Naive thymus-derived CD8-positive, alpha-beta T cell (primary cell): ENCODE measurements at regions not wholly inside any gene's neighbourhood (a gene's known extent, or its start where the extent isn't known, plus 50 kb on each side); places are given as distances from the start of the nearest gene placed in this dataset.

Experiments used
- ATAC-seq, 2 donors: fragments of 150-1000 bp; cut with Tn5 transposase in 1 of 2; sonication (Bioruptor Pico), chemical (Tn5 transposase) in 1 of 2; 1 replicate in 1 of 2; 2 replicates in 1 of 2; pipeline ENCODE4 v1.10.0; 2021; ENCODE audit warnings: mild to moderate bottlenecking in 2 of 2, moderate library complexity in 2 of 2
- POLR2A ChIA-PET: fragments of 350-600 bp; sonication (Branson Sonifier 250); formaldehyde crosslinking; loops from one replicate; lab custom pipeline; 2021; ENCODE audit warnings: antibody characterized with exemption; lab: Charles Lee
- DNase-seq, 10 donors: peaks; one replicate each; pipeline versions ENCODE4 v3.0.0 to v3.0.0-alpha.2; 2020 to 2022
- H3K27ac Mint-ChIP-seq, 10 donors: one replicate each; pipeline ENCODE4 v1.8.0; 2020 to 2022; ENCODE audit warnings: mild to moderate bottlenecking in 10 of 10, mixed read lengths in 10 of 10, moderate library complexity in 4 of 10, inconsistent platforms in 1 of 10
- H3K27me3 Mint-ChIP-seq, 5 donors: one replicate each; pipeline ENCODE4 v1.8.0; 2021 to 2022; ENCODE audit warnings: mixed read lengths in 5 of 5
- H3K36me3 Mint-ChIP-seq, 3 donors: one replicate each; pipeline ENCODE4 v1.8.0; 2020 to 2022; ENCODE audit warnings: mixed read lengths in 3 of 3, mild to moderate bottlenecking in 2 of 3, inconsistent platforms in 1 of 3
- H3K4me1 Mint-ChIP-seq, 4 donors: one replicate each; pipeline ENCODE4 v1.8.0; 2021 to 2022; ENCODE audit warnings: mixed read lengths in 4 of 4
- H3K4me3 Mint-ChIP-seq, 10 donors: one replicate each; pipeline ENCODE4 v1.8.0; 2020 to 2022; ENCODE audit warnings: mild to moderate bottlenecking in 10 of 10, mixed read lengths in 10 of 10, moderate library complexity in 6 of 10, inconsistent platforms in 1 of 10
- H3K9me3 Mint-ChIP-seq, 9 donors: one replicate each; pipeline ENCODE4 v1.8.0; 2020 to 2022; ENCODE audit warnings: mixed read lengths in 9 of 9, mild to moderate bottlenecking in 3 of 9, inconsistent platforms in 1 of 9, moderate library complexity in 1 of 9

GRCh38 chr12:63036216-63036973, 101.4 kb upstream of the PPM1H start:
- Mint-ChIP-seq H3K4me3 (no peak overlapping the region), H3K27ac (no peak overlapping the region), H3K36me3 (no peaks in the 10 kb centered on the region), H3K27me3 (peaks cover 0 to 4% (median 0%) of the 10 kb centered on the region in 5 donors), H3K4me1 (no peaks in the 10 kb centered on the region), H3K9me3 (peaks cover 0 to 4% (median 0%) of the 10 kb centered on the region in 9 donors)
- no peak for DNase-seq
- POLR2A ChIA-PET: no interaction called here
- no peak for ATAC-seq

GRCh38 chr12:63034601-63035000, 99.7 kb upstream of the PPM1H start:
- Mint-ChIP-seq H3K4me3 (no peak overlapping the region), H3K27me3 (peaks cover 0 to 4% (median 0%) of the 10 kb centered on the region in 5 donors), H3K27ac (no peak overlapping the region), H3K36me3 (no peaks in the 10 kb centered on the region), H3K4me1 (no peaks in the 10 kb centered on the region), H3K9me3 (peaks cover 0 to 8% (median 0%) of the 10 kb centered on the region in 9 donors)
- ATAC-seq (no peak), DNase-seq (no peak)
- POLR2A ChIA-PET: no interaction called here

DNA sequence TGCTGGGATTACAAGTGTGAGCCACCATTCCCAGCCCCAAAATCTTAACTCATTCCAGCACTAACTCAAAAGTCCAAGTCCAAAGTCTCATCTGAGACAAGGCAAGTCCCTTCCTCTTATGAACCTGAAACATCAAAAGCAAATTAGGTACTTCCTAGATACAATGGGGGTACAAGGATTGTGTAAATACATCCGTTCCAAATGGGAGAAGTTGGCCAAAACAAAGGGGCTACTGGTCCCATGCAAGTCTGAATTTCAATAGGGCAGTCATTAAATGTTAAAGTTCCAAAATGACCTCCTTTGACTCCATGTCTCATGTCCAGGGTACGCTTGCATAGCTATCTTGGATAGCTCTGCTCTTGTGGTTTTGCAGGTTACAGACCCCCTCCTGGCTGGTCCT, 94.7 kb upstream of the PPM1H start:
- ATAC-seq (no peak), DNase-seq (no peak)
- Mint-ChIP-seq H3K27ac (no peak overlapping the region), H3K4me1 (no peaks in the 10 kb centered on the region), H3K9me3 (peaks cover 0 to 11% (median 0%) of the 10 kb centered on the region in 9 donors), H3K27me3 (peaks cover 0 to 5% (median 0%) of the 10 kb centered on the region in 5 donors), H3K4me3 (no peak overlapping the region), H3K36me3 (no peaks in the 10 kb centered on the region)
- POLR2A ChIA-PET: no interaction called here

DNA sequence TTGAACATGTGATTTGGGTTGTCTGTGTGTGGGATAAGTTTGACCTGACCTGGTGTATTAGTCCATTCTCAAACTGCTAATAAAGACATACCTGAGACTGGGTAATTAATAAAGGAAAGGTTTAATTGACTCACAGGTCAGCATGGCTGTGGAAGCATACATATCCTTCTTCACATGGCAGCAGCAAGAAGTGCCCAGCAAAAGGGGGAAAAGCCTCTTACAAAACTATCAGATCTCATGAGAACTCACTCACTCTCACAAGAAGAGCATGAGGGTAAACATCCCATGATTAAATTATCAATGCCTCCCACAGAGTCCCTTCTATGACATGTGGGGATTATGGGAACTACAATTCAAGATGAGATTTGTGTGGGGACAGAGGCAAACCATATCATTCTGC, 94.0 kb upstream of the PPM1H start:
- H3K36me3 Mint-ChIP-seq: no peaks in the 10 kb centered on the region
- no peak for DNase-seq
- H3K27ac Mint-ChIP-seq: no peak overlapping the region
- ATAC-seq: no peak
- no peak overlapping the region for H3K4me3 Mint-ChIP-seq
- POLR2A ChIA-PET: no interaction called here
- H3K4me1 Mint-ChIP-seq: no peaks in the 10 kb centered on the region
- H3K27me3 Mint-ChIP-seq: peaks cover 0 to 7% (median 0%) of the 10 kb centered on the region in 5 donors
- peaks cover 0 to 11% (median 0%) of the 10 kb centered on the region in 9 donors for H3K9me3 Mint-ChIP-seq

GRCh38 chr12:63025116-63025515, 90.2 kb upstream of the PPM1H start:
- no peaks in the 10 kb centered on the region for H3K4me1 Mint-ChIP-seq
- POLR2A ChIA-PET: no interaction called here
- H3K4me3 Mint-ChIP-seq: no peak overlapping the region
- no peak overlapping the region for H3K27ac Mint-ChIP-seq
- H3K36me3 Mint-ChIP-seq: no peaks in the 10 kb centered on the region
- H3K27me3 Mint-ChIP-seq: peaks cover 0 to 12% (median 2%) of the 10 kb centered on the region in 5 donors
- ATAC-seq: no peak
- H3K9me3 Mint-ChIP-seq: peaks cover 0 to 6% (median 0%) of the 10 kb centered on the region in 9 donors
- no peak for DNase-seq

DNA sequence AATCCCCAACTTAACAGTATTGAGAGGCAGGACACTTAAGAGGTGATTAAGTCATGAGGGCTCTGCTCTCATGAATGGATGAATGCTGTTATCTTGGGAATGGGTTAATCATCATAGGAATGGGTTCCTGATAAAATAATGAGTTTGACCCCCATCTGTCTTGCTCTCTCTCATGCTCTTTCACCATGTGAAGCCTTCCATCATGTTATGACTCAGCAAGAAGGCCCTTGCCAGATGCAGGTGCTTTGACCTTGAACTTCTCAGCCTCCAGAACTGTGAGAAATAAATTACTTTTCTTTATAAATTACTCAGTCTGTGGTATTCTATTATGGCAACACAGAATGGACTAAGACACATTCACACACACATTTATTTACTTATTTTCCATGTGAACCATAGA, 89.0 kb upstream of the PPM1H start:
- H3K9me3 Mint-ChIP-seq: peaks cover 0 to 2% (median 0%) of the 10 kb centered on the region in 9 donors
- H3K36me3 Mint-ChIP-seq: no peaks in the 10 kb centered on the region
- POLR2A ChIA-PET: no interaction called here
- H3K27me3 Mint-ChIP-seq: peaks cover 0 to 18% (median 2%) of the 10 kb centered on the region in 5 donors
- no peak overlapping the region for H3K4me3 Mint-ChIP-seq
- no peak for ATAC-seq
- no peak overlapping the region for H3K27ac Mint-ChIP-seq
- no peak for DNase-seq
- no peaks in the 10 kb centered on the region for H3K4me1 Mint-ChIP-seq

- POLR2A ChIA-PET: no interaction called here
- ATAC-seq: no peak
These were observed 86.2 kb upstream of the PPM1H start for GRCh38 chr12:63021116-63021515.

DNA sequence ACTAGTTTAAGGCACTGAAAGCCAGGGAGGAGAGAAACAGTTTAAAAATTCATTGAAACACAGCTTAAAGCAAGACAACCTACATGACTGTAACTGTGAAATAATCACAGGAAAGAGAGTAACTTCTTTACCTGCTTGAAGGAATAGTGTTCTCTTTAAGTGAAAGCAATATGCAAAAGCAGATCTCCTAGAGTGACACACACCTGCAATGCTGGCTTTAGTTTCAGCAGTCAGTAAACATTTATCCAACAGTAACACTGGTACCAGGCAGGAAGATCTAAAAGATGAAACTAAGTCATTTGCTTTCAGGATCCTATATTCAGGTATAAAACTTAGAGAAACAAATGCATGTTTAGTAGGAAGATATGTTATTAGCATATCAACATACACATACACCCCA, 85.3 kb upstream of the PPM1H start:
- Mint-ChIP-seq H3K4me1 (no peaks in the 10 kb centered on the region), H3K27me3 (peaks cover 0 to 18% (median 2%) of the 10 kb centered on the region in 5 donors), H3K9me3 (peaks cover 0 to 2% (median 0%) of the 10 kb centered on the region in 9 donors), H3K36me3 (no peaks in the 10 kb centered on the region), H3K4me3 (no peak overlapping the region), H3K27ac (no peak overlapping the region)
- ATAC-seq (no peak), DNase-seq (no peak)
- POLR2A ChIA-PET: no interaction called here

More at GRCh38 chr12:63021116-63021515, 86.2 kb upstream of the PPM1H start:
- peaks cover 0 to 18% (median 2%) of the 10 kb centered on the region in 5 donors for H3K27me3 Mint-ChIP-seq
- H3K4me3 Mint-ChIP-seq: no peak overlapping the region
- H3K4me1 Mint-ChIP-seq: no peaks in the 10 kb centered on the region
- no peak for DNase-seq
- H3K36me3 Mint-ChIP-seq: no peaks in the 10 kb centered on the region
- H3K9me3 Mint-ChIP-seq: peaks cover 0 to 2% (median 0%) of the 10 kb centered on the region in 9 donors
- no peak overlapping the region for H3K27ac Mint-ChIP-seq

DNA sequence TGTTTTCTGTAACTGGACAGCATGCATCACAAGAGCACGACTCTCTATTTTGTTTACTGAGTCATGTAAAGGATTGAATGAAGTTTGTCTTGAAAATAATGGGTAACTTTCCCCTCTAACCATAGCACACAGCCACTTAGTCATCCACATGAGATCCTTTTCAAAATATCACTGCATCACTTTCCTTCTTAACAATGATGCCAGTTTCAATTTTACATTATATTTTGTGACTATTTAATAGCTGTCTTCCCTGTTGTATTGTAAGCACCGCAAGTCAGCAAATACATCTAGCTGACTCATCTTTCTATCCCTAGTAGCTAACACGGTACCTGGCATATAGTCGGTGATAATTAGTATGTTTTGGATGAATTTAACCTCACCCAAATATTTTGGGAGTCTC, 83.3 kb upstream of the PPM1H start:
- H3K9me3 Mint-ChIP-seq: no peaks in the 10 kb centered on the region
- no peak overlapping the region for H3K4me3 Mint-ChIP-seq
- H3K27ac Mint-ChIP-seq: no peak overlapping the region
- peaks cover 0 to 18% (median 2%) of the 10 kb centered on the region in 5 donors for H3K27me3 Mint-ChIP-seq
- no peaks in the 10 kb centered on the region for H3K4me1 Mint-ChIP-seq
- no peaks in the 10 kb centered on the region for H3K36me3 Mint-ChIP-seq
- no peak for ATAC-seq
- POLR2A ChIA-PET: no interaction called here
- no peak for DNase-seq

DNA sequence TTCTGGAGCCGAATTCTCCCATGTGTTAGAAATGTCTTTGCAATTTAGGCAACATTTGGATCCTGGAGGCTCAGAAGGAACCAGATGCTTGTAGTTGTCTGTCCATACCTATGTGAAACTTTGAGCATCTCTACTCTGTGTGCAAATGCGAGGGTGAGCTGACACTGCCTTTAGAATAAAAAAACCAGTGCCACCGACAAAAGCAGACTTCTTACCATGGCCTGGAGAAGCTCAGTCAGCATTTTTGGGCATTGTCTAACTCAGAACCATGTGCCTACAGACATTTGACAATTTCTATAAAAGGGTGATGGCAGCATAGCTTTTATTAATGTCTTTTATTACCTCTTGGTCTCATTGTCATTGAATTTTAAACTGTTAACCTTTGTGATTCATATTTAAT, 78.4 kb upstream of the PPM1H start:
- no peak overlapping the region for H3K4me3 Mint-ChIP-seq
- H3K27ac Mint-ChIP-seq: no peak overlapping the region
- ATAC-seq (no peak), DNase-seq (no peak)
- no peaks in the 10 kb centered on the region for H3K36me3 Mint-ChIP-seq
- H3K4me1 Mint-ChIP-seq: no peaks in the 10 kb centered on the region
- POLR2A ChIA-PET: no interaction called here
- H3K27me3 Mint-ChIP-seq: peaks cover 0 to 9% (median 1%) of the 10 kb centered on the region in 5 donors
- no peaks in the 10 kb centered on the region for H3K9me3 Mint-ChIP-seq

- no peak overlapping the region for H3K27ac Mint-ChIP-seq
- H3K4me3 Mint-ChIP-seq: no peak overlapping the region
- no peaks in the 10 kb centered on the region for H3K9me3 Mint-ChIP-seq
- POLR2A ChIA-PET: no interaction called here
- H3K4me1 Mint-ChIP-seq: no peaks in the 10 kb centered on the region
- DNase-seq (no peak), ATAC-seq (no peak)
- H3K27me3 Mint-ChIP-seq: peaks cover 0 to 6% (median 1%) of the 10 kb centered on the region in 5 donors
- no peaks in the 10 kb centered on the region for H3K36me3 Mint-ChIP-seq
These were observed 75.7 kb upstream of the PPM1H start for GRCh38 chr12:63010698-63011097.

- DNase-seq (no peak), ATAC-seq (no peak)
- POLR2A ChIA-PET: no interaction called here
- Mint-ChIP-seq H3K4me3 (no peak overlapping the region), H3K27me3 (peaks cover 0 to 6% (median 1%) of the 10 kb centered on the region in 5 donors), H3K9me3 (no peaks in the 10 kb centered on the region), H3K36me3 (no peaks in the 10 kb centered on the region), H3K27ac (no peak overlapping the region), H3K4me1 (no peaks in the 10 kb centered on the region)
These were observed 73.4 kb upstream of the PPM1H start for GRCh38 chr12:63008372-63008771.

DNA sequence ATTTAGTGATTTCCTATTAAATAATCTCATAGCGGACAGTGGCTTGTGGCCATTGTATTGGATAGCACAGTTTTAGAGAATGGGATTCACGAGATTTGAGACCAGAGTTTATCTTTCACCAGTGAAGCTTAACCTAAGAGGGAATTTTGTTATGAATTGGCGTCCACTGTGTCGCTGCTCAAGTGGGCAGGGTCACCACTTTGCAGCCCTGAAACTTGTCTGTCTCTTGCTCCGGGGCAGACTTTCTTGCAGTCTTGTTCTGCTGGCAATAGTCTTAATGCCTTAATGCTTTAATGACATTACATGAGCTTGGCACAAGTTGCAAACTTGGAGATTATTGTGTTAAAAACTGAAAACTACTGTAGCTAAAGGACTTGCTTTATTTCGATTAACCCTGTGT, 72.8 kb upstream of the PPM1H start:
- no peak for ATAC-seq
- POLR2A ChIA-PET: no interaction called here
- Mint-ChIP-seq H3K27ac (no peak overlapping the region), H3K9me3 (no peaks in the 10 kb centered on the region), H3K4me3 (no peak overlapping the region), H3K36me3 (no peaks in the 10 kb centered on the region), H3K4me1 (no peaks in the 10 kb centered on the region), H3K27me3 (peaks cover 0 to 6% (median 1%) of the 10 kb centered on the region in 5 donors)
- DNase-seq: no peak

DNA sequence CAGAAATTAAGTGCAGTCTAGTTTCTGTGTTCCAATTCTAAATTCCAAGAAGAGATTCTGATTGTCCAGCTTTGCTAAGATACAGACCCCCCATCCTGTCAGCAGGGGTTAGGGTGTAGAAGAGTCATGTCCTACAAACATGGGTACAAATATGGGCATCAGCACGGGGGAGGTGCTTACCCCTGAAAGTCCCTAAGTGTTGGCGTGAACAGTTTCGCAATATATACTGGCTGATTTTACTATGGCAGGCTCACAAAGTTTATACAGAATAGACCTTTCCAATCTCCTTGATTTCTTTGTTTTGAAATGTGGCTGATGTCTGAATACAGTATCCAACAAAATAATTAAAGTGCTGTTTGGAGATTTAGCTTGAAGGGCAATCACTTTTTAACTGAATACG, 71.6 kb upstream of the PPM1H start:
- DNase-seq (no peak), ATAC-seq (no peak)
- no peaks in the 10 kb centered on the region for H3K4me1 Mint-ChIP-seq
- no peaks in the 10 kb centered on the region for H3K36me3 Mint-ChIP-seq
- H3K27me3 Mint-ChIP-seq: peaks cover 0 to 9% (median 0%) of the 10 kb centered on the region in 5 donors
- H3K4me3 Mint-ChIP-seq: no peak overlapping the region
- H3K9me3 Mint-ChIP-seq: peaks cover 0 to 3% (median 0%) of the 10 kb centered on the region in 9 donors
- POLR2A ChIA-PET: no interaction called here
- H3K27ac Mint-ChIP-seq: no peak overlapping the region
